ENCODE measurements at regions not wholly inside any gene's neighbourhood (a gene's known extent, or its start where the extent isn't known, plus 50 kb on each side); places are given as distances from the start of the nearest gene placed in this dataset.

- DNase-seq (ENCODE audit: low read depth) = no peak
- H3K4me3 ChIP-seq (ENCODE audit: low read length) = no peak overlapping the region
- TF ChIP-seq, protein P1, sequence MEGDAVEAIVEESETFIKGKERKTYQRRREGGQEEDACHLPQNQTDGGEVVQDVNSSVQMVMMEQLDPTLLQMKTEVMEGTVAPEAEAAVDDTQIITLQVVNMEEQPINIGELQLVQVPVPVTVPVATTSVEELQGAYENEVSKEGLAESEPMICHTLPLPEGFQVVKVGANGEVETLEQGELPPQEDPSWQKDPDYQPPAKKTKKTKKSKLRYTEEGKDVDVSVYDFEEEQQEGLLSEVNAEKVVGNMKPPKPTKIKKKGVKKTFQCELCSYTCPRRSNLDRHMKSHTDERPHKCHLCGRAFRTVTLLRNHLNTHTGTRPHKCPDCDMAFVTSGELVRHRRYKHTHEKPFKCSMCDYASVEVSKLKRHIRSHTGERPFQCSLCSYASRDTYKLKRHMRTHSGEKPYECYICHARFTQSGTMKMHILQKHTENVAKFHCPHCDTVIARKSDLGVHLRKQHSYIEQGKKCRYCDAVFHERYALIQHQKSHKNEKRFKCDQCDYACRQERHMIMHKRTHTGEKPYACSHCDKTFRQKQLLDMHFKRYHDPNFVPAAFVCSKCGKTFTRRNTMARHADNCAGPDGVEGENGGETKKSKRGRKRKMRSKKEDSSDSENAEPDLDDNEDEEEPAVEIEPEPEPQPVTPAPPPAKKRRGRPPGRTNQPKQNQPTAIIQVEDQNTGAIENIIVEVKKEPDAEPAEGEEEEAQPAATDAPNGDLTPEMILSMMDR (conservative IDR thresholded peaks at IDR 0.05; ENCODE audit: low read depth, low read length) = peak; percentile 97
These were observed 214.0 kb upstream of the PRSS1 start for GRCh38 chr7:142535123-142535779.

- TF ChIP-seq, protein P1 (conservative IDR thresholded peaks at IDR 0.05; ENCODE audit: low read depth, low read length) = no peak
- H3K4me3 ChIP-seq (ENCODE audit: low read length) = no peak overlapping the region
- no peak for DNase-seq (ENCODE audit: low read depth)
These were observed 214.5 kb upstream of the PRSS1 start for GRCh38 chr7:142534726-142535122.

DNA sequence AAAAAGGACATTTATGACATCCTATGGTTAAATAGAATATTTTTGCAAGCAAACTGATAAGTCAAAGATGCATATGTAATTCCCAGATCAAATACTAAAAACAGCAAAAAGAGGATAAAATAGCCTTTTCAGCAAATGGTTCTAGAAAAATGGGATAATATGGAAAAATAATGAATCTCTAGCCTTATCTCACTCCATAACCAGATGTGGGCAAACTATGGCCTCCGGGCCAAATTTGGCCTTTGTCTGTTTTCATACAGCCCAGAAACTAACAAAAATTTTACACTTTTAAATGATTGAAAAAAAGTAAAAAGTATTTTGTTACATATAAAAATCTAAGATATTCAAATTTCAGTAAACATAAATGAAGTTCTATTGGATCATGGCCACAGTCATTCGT is 215.4 kb upstream of the PRSS1 start:
- DNase-seq (ENCODE audit: low read depth) = no peak
- H3K4me3 ChIP-seq (ENCODE audit: low read length) = no peak overlapping the region
- TF ChIP-seq, protein P1 (conservative IDR thresholded peaks at IDR 0.05; ENCODE audit: low read depth, low read length) = no peak

GRCh38 chr7:142529591-142529990 is 219.7 kb upstream of the PRSS1 start:
- no peak for DNase-seq (ENCODE audit: low read depth)
- TF ChIP-seq, protein P1 (conservative IDR thresholded peaks at IDR 0.05; ENCODE audit: low read depth, low read length) = no peak
- no peak overlapping the region for H3K4me3 ChIP-seq (ENCODE audit: low read length)

DNA sequence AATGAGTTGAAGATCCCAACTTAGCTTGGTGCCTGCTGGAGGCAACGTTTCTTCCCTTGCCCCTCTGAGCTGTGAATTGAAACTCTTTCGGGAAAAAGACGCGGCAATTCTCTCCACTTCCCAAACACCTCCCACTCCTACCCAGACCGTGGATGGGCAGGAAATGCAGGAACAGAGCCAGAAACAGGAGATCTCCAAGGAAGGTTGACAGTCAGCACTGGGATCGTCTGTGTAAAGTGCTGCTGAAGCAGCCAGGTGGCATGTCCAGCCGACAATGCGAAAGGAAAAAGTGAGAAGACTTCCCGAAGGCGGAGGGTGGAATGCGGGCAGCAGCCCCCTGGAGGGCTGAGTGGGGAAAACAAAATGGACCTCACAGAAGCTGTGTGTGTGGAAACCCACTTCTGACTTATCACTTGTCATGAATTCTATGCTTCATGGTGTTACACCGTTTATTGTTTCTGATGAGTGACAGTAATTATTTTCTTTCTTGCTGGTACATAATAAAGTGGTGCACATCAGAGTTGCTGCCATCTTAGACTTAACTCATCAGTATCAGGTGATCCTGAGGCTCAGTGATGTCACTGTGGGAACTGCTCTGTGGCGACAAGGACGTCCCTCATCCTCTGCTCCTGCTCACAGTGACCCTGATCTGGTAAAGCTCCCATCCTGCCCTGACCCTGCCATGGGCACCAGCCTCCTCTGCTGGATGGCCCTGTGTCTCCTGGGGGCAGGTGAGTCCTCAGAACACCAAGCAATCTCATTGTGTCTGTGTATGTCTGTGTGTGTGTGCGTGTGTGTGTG is 220.5 kb upstream of the PRSS1 start:
- no peak for DNase-seq (ENCODE audit: low read depth)
- TF ChIP-seq, protein P1 (conservative IDR thresholded peaks at IDR 0.05; ENCODE audit: low read depth, low read length) = no peak
- no peak overlapping the region for H3K4me3 ChIP-seq (ENCODE audit: low read length)

GRCh38 chr7:142523821-142524460 is 225.3 kb upstream of the PRSS1 start:
- TF ChIP-seq, protein P1 (conservative IDR thresholded peaks at IDR 0.05; ENCODE audit: low read depth, low read length) = no peak
- DNase-seq (ENCODE audit: low read depth) = no peak
- H3K4me3 ChIP-seq (ENCODE audit: low read length) = no peak overlapping the region
